GM21825 (cell line): ENCODE measurements at regions not wholly inside any gene's neighbourhood (a gene's known extent, or its start where the extent isn't known, plus 50 kb on each side); places are given as distances from the start of the nearest gene placed in this dataset.
"Not testable (repeated sequence)": the region's sequence is repeated elsewhere in the genome, so short reads cannot be mapped to it uniquely, and the experiment has no call there.

Experiments
- ATAC-seq: cut with Tn5 transposase; IDR thresholded peaks from one replicate; pipeline ENCODE4 v1.9.1; 2021; ENCODE audit warnings: mild to moderate bottlenecking, moderate library complexity; ENCODE audit not compliant: unreplicated experiment

DNA sequence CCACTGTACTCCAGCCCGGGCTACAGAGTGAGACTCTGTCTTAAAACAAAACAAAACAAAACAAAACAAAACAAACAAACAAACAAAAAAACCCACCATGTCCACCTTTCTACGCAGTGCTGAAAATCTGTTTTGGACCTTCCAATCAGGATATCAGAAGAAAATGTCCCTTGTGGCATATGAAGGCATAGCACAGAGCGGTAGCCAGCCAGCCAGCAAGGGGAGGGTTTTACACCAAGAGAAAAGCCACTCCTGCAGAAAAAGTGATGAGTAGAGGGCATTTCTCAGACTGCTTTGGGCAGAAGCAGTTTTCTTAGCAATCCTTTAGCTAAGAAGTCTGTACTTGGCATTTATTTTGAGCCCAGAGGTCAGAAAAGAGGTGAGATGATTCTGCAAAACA is 612.2 kb downstream of the TYW1 start:
- ATAC-seq, result no peak

DNA sequence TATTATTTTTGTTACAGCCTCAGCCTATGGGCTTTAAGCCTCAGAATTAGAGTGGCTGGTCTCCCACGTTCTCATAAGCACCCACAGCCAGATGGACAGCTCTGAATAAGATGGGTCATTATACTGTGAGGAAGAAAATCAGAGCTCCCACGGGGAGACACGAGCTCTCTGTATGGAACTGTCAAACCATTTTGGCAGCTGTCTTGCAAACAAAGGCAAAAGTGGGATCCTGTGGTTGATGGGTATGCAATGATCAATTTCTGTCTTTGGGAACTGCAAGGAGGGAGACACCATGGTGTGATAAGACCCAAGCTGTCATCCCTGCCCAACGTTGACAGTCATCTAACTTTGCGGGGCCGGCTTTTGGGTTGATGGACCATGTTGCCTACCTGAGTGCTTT is 614.3 kb downstream of the TYW1 start:
- no peak for ATAC-seq

- ATAC-seq, result no peak
These were observed 618.2 kb downstream of the TYW1 start for GRCh38 chr7:67614843-67615242.

- no peak for ATAC-seq
These were observed 619.9 kb downstream of the TYW1 start for GRCh38 chr7:67616517-67616916.

DNA sequence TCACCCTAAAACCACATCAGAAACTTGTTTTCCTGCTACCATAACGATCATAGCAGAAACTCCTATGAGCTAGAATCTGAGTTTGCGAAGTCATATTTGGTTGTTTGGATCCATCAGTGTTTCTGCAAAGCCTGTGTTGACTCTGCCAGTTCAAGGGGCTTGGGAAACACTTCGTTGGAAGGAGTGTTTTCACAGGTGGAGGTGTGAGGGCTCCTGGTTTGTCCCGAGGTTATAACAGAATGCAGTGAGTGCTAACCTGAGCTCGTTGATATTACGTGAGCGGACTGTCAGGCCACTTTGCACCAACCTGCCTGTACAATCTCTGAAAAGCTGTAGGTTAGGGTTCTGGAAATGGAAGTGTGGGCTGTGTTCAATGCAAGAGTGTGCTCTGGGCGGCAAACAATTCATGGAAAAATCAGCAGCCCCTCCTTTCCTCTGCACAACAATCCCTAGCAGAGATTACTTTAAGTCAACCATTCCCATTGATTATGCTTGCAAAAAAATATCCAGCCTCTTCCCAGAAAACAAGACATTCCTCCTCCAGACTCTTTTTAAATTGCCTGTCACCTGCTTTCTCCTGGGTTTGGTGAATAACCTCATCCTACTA is 622.0 kb downstream of the TYW1 start:
- no peak for ATAC-seq

GRCh38 chr7:67619175-67619574 is 622.5 kb downstream of the TYW1 start:
- ATAC-seq, result no peak

GRCh38 chr7:67620216-67620933 is 623.7 kb downstream of the TYW1 start:
- ATAC-seq, result no peak

DNA sequence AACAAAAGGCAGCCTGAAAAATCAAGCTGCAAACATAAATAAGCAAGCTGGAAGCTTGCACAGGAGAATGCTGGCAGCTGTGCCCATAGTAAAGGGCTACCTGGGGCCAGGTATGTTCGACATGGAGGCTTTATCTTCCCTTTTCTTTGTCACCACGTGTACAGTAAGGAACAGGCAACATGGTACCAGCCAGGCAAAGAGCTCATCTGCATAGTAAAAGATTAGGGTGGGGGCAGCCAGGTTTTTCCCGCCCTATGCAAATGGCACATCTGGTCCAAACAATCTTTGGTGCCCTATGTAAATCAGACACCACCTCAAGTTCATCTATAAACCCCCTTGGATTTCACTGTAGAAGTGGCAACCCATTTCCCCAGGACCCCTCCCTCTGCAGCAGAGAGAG is 625.1 kb downstream of the TYW1 start:
- no peak for ATAC-seq

DNA sequence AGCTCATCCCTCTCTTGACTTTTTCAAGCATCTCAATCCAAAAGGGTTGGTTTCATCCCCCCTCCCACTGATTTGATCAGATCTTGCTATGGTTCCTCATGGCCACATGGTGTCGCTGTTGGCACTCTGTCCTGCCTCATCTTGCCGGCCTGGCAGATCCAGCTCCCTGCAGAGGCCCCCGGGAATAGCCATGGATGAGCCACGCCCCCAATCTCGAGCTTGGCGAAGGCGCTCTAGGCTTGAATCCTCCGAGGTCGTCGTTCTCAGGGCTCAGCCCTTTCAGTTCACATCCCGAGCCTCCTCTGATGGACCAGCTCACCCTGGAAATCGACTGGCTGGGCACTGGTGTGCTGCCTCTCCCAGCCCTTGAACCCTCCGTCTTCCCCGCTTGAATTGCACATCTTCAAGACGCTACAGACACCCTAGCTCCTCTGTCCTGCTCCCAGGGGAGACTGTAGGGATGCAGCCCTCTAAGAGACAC is 628.7 kb downstream of the TYW1 start:
- ATAC-seq, result no peak

- no peak for ATAC-seq
These were observed 634.8 kb downstream of the TYW1 start for GRCh38 chr7:67631476-67631875.

DNA sequence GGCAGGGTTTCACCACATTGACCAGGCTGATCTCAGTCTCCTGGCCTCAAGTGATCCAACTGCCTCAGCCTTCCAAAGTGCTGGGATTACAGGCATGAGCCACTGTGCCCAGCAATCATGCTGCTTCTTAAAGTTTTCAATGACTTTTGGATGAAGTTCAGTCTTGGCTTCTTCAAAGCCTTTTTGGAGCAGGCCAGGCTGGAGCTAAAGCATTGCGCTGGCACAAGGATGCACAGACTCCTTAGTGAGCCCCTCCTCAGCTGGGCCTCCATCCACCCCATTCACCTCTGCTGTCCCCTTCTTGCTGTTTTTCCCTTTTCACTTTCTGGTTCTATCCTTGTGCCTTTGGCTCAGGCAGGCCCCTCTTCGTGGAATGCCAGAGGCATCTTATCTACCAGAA is 638.6 kb downstream of the TYW1 start:
- no peak for ATAC-seq

DNA sequence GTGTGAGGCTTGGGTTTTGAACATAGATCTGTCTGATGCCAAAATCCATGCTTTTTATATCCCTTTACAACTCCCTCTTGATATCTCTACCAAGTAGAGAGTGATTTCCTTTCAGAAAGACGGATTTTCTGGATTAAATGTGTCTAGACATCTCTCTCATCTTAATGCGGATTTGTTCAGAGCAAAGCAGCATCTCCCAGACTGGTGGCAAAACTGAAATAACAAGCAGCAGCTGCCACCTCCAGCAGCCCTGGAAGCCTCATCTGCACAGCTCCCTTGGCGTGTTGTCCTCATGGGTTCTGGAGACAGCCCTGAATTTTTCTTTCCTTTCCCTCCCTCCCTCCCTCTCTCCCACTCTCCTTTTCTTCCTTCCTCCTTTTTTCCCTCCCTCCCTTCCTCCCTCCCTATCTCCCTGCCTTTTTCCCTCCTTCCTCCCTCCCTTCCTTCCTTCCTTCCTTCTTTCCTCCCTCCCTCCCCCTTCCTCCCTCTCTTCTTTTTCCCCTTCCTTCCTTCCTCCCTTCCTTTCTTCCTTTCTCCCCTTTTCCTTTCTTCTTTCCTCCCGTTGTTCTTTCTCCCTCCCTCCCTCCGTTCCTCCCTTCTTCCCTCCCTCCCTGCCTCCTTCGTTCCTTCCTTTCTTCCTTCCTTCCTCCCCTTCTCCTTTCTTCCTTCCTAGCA is 639.9 kb downstream of the TYW1 start:
- ATAC-seq, result no peak

GRCh38 chr7:67637023-67637358 is 640.4 kb downstream of the TYW1 start:
- ATAC-seq, result no peak

DNA sequence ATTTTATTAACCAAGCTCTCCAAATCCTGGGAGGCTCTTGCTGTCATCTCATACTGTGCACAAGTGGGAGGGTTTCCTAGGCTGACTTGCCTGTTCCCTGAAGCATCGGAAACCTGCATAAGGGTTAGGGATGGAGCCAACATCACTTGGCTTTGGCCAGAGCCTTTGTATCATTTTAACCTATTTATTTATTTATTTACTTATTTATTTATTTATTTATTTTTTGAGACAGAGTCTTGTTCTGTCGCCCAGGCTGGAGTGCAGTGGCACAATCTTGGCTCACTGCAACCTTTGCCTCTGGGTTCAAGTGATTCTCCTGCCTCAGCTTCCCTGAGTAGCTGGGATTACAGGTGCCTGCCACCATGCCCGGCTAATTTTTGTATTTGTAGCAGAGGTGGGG is 645.9 kb downstream of the TYW1 start:
- not testable (repeated sequence) for ATAC-seq

GRCh38 chr7:67644151-67644550 is 647.5 kb downstream of the TYW1 start:
- no peak for ATAC-seq

DNA sequence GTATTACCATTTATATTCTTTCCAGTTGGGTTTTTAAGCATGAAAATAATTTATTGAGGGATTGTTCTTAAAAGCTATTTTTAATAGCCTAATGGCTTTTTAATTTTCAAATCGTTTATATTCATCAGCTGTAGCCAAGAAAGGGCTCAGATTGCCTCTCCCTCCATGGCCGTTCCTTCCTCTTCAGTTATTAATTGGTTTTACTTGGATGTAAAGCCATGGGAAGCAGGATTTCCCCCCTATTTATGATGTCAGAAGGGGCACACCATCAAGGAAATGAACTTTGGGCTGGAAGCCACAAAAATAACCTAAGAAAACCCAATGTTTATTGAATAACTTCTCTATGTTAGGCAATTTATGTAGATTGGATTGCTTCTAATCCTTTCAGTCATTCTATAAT is 656.3 kb downstream of the TYW1 start:
- no peak for ATAC-seq

DNA sequence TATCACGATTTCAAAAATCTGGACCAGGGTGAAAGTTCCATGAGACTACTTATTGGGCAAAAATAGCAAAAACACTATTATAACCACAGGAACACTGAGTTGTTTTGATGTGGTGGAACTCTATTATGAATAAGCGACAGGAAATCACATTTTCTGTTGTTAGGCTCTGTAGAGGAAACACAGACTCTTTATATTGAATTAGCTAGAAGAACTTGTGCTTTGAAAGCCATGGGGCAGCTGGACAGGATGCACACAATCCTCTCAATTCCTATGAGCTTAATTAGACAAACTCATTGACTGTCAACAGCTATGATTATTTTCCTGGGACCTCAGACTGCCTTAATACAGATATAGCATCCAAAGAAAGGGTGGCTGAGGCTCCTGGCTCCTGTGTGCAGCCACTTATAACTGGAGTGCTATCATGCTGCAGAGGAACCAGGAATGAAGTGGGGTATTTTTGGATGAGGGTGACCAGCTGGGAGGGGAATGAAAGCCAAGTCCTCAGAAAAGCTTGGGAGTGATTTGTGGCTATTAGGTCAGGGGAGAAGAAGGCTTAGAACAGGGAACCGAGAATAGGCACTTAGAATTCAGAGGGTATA is 657.3 kb downstream of the TYW1 start:
- no peak for ATAC-seq

- ATAC-seq, result no peak
These were observed 658.0 kb downstream of the TYW1 start for GRCh38 chr7:67654642-67655041.

GRCh38 chr7:67655168-67655567 is 658.5 kb downstream of the TYW1 start:
- no peak for ATAC-seq

- no peak for ATAC-seq
These were observed 662.5 kb downstream of the TYW1 start for GRCh38 chr7:67659091-67659490.

- no peak for ATAC-seq
These were observed 666.2 kb downstream of the TYW1 start for GRCh38 chr7:67662804-67663203.

GRCh38 chr7:67663644-67664043 is 667.0 kb downstream of the TYW1 start:
- ATAC-seq, result no peak
